VCaP (cell line): ENCODE measurements at regions not wholly inside any gene's neighbourhood (a gene's known extent, or its start where the extent isn't known, plus 50 kb on each side); places are given as distances from the start of the nearest gene placed in this dataset.

Source experiments
- H3K27ac ChIP-seq: fragments of 450-650 bp; 2 replicates; pipeline ENCODE4 v1.5.1; 2017
- TF ChIP-seq, protein P1 (sequence below): fragments of 450-650 bp; conservative IDR thresholded peaks from 2 replicates; pipeline ENCODE4 v1.5.1; 2017; ENCODE audit warnings: mild to moderate bottlenecking, moderate library complexity

DNA sequence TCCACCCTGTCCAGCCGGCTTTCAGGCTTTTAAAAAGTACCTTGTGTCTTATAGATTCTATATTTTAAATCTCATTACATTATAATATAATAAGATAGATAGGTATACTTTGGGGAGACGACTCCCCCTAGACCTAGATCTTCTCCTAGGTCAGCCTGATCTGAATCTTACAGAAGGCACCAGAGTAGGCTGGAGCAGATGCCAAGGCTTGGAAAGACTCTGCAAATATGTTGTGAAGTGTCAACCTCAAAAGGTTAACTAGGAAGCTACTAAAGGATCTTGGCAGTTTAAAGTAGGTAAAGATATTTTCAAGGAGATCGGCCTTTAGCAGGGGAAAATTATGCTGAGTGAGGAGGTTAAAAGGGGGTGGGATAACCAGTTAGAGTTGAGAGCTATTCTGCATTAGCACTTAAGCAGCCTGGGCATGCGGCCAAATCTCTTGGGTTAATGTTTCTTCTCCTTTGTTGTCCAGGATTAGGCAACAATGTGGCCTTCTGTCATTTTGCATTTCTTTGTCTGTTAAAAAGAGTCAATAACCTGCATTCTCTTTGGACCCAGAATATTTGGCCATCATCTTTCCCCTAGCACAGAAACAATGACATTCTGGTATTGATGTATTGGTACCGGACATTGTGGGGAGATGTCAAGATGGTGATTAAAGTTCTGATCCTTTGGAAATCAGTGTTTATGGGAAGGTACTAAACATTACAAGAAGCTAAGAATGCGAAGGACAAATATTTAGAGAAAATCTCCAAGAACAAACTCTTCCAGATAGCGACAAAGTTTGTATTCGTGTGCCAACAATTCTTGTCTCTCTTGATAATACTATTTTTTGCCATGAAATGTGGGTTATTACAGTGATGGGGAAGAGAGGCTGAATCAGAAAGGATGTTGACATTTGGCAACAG, 51.2 kb upstream of the DHX40 start:
- TF ChIP-seq, protein P1, sequence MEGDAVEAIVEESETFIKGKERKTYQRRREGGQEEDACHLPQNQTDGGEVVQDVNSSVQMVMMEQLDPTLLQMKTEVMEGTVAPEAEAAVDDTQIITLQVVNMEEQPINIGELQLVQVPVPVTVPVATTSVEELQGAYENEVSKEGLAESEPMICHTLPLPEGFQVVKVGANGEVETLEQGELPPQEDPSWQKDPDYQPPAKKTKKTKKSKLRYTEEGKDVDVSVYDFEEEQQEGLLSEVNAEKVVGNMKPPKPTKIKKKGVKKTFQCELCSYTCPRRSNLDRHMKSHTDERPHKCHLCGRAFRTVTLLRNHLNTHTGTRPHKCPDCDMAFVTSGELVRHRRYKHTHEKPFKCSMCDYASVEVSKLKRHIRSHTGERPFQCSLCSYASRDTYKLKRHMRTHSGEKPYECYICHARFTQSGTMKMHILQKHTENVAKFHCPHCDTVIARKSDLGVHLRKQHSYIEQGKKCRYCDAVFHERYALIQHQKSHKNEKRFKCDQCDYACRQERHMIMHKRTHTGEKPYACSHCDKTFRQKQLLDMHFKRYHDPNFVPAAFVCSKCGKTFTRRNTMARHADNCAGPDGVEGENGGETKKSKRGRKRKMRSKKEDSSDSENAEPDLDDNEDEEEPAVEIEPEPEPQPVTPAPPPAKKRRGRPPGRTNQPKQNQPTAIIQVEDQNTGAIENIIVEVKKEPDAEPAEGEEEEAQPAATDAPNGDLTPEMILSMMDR, result no peak
- peak overlapping the region; percentile 77 for H3K27ac ChIP-seq
